H1 (cell line): ENCODE measurements at regions not wholly inside any gene's neighbourhood (a gene's known extent, or its start where the extent isn't known, plus 50 kb on each side); places are given as distances from the start of the nearest gene placed in this dataset.

ENCODE experiments used
- CTCF ChIA-PET: fragments of 300-600 bp; sonication (Branson Sonifier 250); formaldehyde crosslinking; loops from one replicate; lab custom pipeline; 2021; ENCODE audit not compliant: partially characterized antibody; lab: Charles Lee
- POLR2A ChIA-PET: fragments of 300-600 bp; sonication (Branson Sonifier 250); formaldehyde crosslinking; loops from one replicate; lab custom pipeline; 2021; ENCODE audit warnings: inconsistent platforms; ENCODE audit not compliant: partially characterized antibody; lab: Charles Lee
- DNase-seq, 2 experiments: peaks; one replicate each; pipeline versions ENCODE4 v3.0.0 to v3.0.0-alpha.2; 2010 to 2022; ENCODE audit warnings: low spot score in 2 of 2, low read depth in 1 of 2, mixed read lengths in 1 of 2
- FAIRE-seq: peaks from 2 replicates; lab custom pipeline; 2011; peaks lifted over from hg19 to GRCh38; lab: Jason Lieb, UNC
- H2AFZ ChIP-seq: 2 replicates; pipeline ENCODE4 v1.8.1; 2012; ENCODE audit warnings: low read length, inconsistent platforms
- H2AK5ac ChIP-seq: 2 replicates; pipeline ENCODE4 v1.6.1; 2013; ENCODE audit warnings: low read depth, low read length
- H2BK120ac ChIP-seq: replicated peaks from 2 replicates; pipeline ENCODE3; 2013; ENCODE audit warnings: low read depth, low read length, inconsistent platforms
- H2BK12ac ChIP-seq: 2 replicates; pipeline ENCODE4 v1.6.1; 2013; ENCODE audit warnings: low read depth, low read length
- H2BK15ac ChIP-seq: 2 replicates; pipeline ENCODE4 v1.6.1; 2013; ENCODE audit warnings: low read length
- H2BK20ac ChIP-seq: 2 replicates; pipeline ENCODE4 v1.6.1; 2013; ENCODE audit warnings: low read length
- H2BK5ac ChIP-seq: 2 replicates; pipeline ENCODE4 v1.6.1; 2013; ENCODE audit warnings: low read depth, low read length
- H3K14ac ChIP-seq: 2 replicates; pipeline ENCODE4 v1.6.1; 2013; ENCODE audit warnings: inconsistent platforms; ENCODE audit not compliant: insufficient read length
- H3K18ac ChIP-seq: 2 replicates; pipeline ENCODE4 v1.6.1; 2013; ENCODE audit warnings: low read length; ENCODE audit errors: extremely low read depth
- H3K23ac ChIP-seq: 2 replicates; pipeline ENCODE4 v1.6.1; 2013; ENCODE audit warnings: inconsistent platforms; ENCODE audit not compliant: insufficient read length
- H3K23me2 ChIP-seq: 2 replicates; pipeline ENCODE4 v1.6.1; 2013; ENCODE audit warnings: low read depth, low read length
- H3K27ac ChIP-seq: 2 replicates; pipeline ENCODE4 v1.6.1; 2011; ENCODE audit warnings: low read depth, low read length, inconsistent platforms
- H3K27me3 ChIP-seq, 4 experiments: replicated peaks in 1 of 4; 1 replicate in 1 of 4; 2 replicates in 3 of 4; pipeline versions ENCODE4 v1.6.1 to v1.8.1; 2011 to 2013; ENCODE audit warnings: low read length in 3 of 4, mild to moderate bottlenecking in 3 of 4, inconsistent platforms in 2 of 4, mixed read lengths in 2 of 4, moderate library complexity in 1 of 4; ENCODE audit not compliant: control insufficient read depth in 3 of 4, insufficient read depth in 3 of 4; ENCODE audit errors: extremely low read depth in 1 of 4
- H3K36me3 ChIP-seq, 4 experiments: 2 replicates each; pipeline versions ENCODE4 v1.6.1 to v1.8.1; 2011 to 2013; ENCODE audit warnings: mild to moderate bottlenecking in 4 of 4, low read length in 3 of 4, moderate library complexity in 2 of 4, control low read depth in 1 of 4, inconsistent platforms in 1 of 4; ENCODE audit not compliant: insufficient read depth in 4 of 4, control insufficient read depth in 2 of 4
- H3K4ac ChIP-seq: replicated peaks from 2 replicates; pipeline ENCODE3; 2013; ENCODE audit warnings: low read length, low read depth, mixed read lengths, inconsistent platforms; ENCODE audit not compliant: insufficient read length
- H3K4me1 ChIP-seq, 4 experiments: replicated peaks in 1 of 4; 1 replicate in 1 of 4; 2 replicates in 3 of 4; pipeline versions ENCODE4 v1.6.1 to v1.8.1; 2011 to 2013; ENCODE audit warnings: low read length in 3 of 4, inconsistent platforms in 2 of 4, mixed read lengths in 1 of 4; ENCODE audit not compliant: insufficient read depth in 4 of 4, control insufficient read depth in 3 of 4
- H3K4me2 ChIP-seq, 2 experiments: 2 replicates each; pipeline versions ENCODE4 v1.6.1 to v1.8.1; 2011 to 2013; ENCODE audit warnings: low read depth in 2 of 2, low read length in 2 of 2, control low read depth in 1 of 2, inconsistent platforms in 1 of 2, mild to moderate bottlenecking in 1 of 2; ENCODE audit not compliant: insufficient read depth in 1 of 2
- H3K4me3 ChIP-seq, 4 experiments: fragments of 200-600, 300-600 bp in 1 of 4; sonication (generic), shearing (Covaris generic), sonication (Bioruptor Twin) in 1 of 4; 2 replicates each; pipeline versions ENCODE4 v1.5.1 to v1.8.1; 2011 to 2016; ENCODE audit warnings: low read length in 4 of 4, low read depth in 3 of 4, control low read depth in 2 of 4, inconsistent platforms in 2 of 4, mild to moderate bottlenecking in 2 of 4, mixed read lengths in 1 of 4, moderate library complexity in 1 of 4; ENCODE audit not compliant: insufficient read depth in 2 of 4; ENCODE audit errors: extremely low read depth in 1 of 4
- H3K56ac ChIP-seq: replicated peaks from 2 replicates; pipeline ENCODE3; 2013; ENCODE audit warnings: low read depth, mild to moderate bottlenecking, mixed read lengths, low read length, inconsistent platforms; ENCODE audit not compliant: insufficient read length
- H3K79me1 ChIP-seq: 2 replicates; pipeline ENCODE4 v1.6.1; 2013; ENCODE audit warnings: low read depth, low read length, control low read depth
- H3K79me2 ChIP-seq, 2 experiments: 2 replicates each; pipeline versions ENCODE4 v1.6.1 to v1.8.1; 2012 to 2013; ENCODE audit warnings: low read length in 2 of 2, mild to moderate bottlenecking in 2 of 2, inconsistent platforms in 1 of 2; ENCODE audit not compliant: insufficient read depth in 2 of 2, control insufficient read depth in 1 of 2
- H3K9ac ChIP-seq, 4 experiments: replicated peaks in 1 of 4; 1 replicate in 1 of 4; 2 replicates in 3 of 4; pipeline versions ENCODE4 v1.6.1 to v1.8.1; 2011 to 2013; ENCODE audit warnings: low read depth in 3 of 4, low read length in 3 of 4, control low read depth in 2 of 4, mild to moderate bottlenecking in 2 of 4, moderate library complexity in 2 of 4, inconsistent platforms in 1 of 4; ENCODE audit errors: extremely low read depth in 1 of 4
- H3K9me3 ChIP-seq, 2 experiments: 2 replicates each; pipeline versions ENCODE4 v1.6.1 to v1.8.1; 2012 to 2013; ENCODE audit warnings: mild to moderate bottlenecking in 2 of 2, moderate library complexity in 2 of 2, control low read depth in 1 of 2, inconsistent platforms in 1 of 2, low read depth in 1 of 2, low read length in 1 of 2, mixed read lengths in 1 of 2; ENCODE audit not compliant: insufficient read depth in 2 of 2
- H4K20me1 ChIP-seq, 2 experiments: replicated peaks in 1 of 2; 2 replicates each; pipeline versions ENCODE3 to v1.8.1; 2011 to 2013; ENCODE audit warnings: inconsistent platforms in 2 of 2, low read length in 2 of 2, mild to moderate bottlenecking in 1 of 2; ENCODE audit not compliant: insufficient read depth in 2 of 2, control insufficient read depth in 1 of 2
- H4K5ac ChIP-seq: 2 replicates; pipeline ENCODE4 v1.6.1; 2013; ENCODE audit warnings: low read length, low read depth, mixed read lengths, inconsistent platforms; ENCODE audit not compliant: insufficient read length
- H4K8ac ChIP-seq: 2 replicates; pipeline ENCODE4 v1.8.0; 2013; ENCODE audit warnings: mild to moderate bottlenecking, moderate library complexity, low read length, inconsistent platforms; ENCODE audit not compliant: insufficient read depth; ENCODE audit errors: extremely low read depth
- H4K91ac ChIP-seq: replicated peaks from 2 replicates; pipeline ENCODE3; 2013; ENCODE audit warnings: low read length, mixed read lengths, inconsistent platforms; ENCODE audit not compliant: insufficient read length
- ASH2L ChIP-seq: fragments of 200-600, 300-600 bp; sonication (generic); IDR thresholded peaks from one replicate; pipeline ENCODE4 v1.7.1; 2017; ENCODE audit warnings: low read length
- CBX8 ChIP-seq: fragments of 300-800, 300-1000 bp; sonication (generic); IDR thresholded peaks from 2 replicates; pipeline ENCODE4 v1.7.1; 2016; ENCODE audit warnings: low read depth, low read length, borderline replicate concordance
- GABPA ChIP-seq: IDR thresholded peaks from 2 replicates; pipeline ENCODE4 v1.6.1; 2011; ENCODE audit warnings: mild to moderate bottlenecking, low read length, moderate library complexity, borderline replicate concordance; ENCODE audit not compliant: insufficient read depth
- GTF2F1 ChIP-seq: IDR thresholded peaks from 2 replicates; pipeline ENCODE4 v1.6.1; 2012; ENCODE audit warnings: low read depth, low read length, improper control_type of control experiment, borderline replicate concordance
- KDM5A ChIP-seq: fragments of 200-600 bp; IDR thresholded peaks from 2 replicates; pipeline ENCODE4 v1.7.1; 2012; ENCODE audit warnings: mild to moderate bottlenecking, low read length, inconsistent platforms, mixed read lengths
- RFX5 ChIP-seq: IDR thresholded peaks from 2 replicates; pipeline ENCODE4 v1.6.1; 2011; ENCODE audit warnings: low read depth, low read length, improper control_type of control experiment, borderline replicate concordance
- SAP30 ChIP-seq: fragments of 300-600 bp; sonication (generic); IDR thresholded peaks from 2 replicates; pipeline ENCODE4 v1.7.1; 2012; ENCODE audit warnings: low read length, moderate library complexity, mild to moderate bottlenecking, inconsistent platforms; ENCODE audit not compliant: insufficient read depth, insufficient replicate concordance
- SIRT6 ChIP-seq: IDR thresholded peaks from one replicate; pipeline ENCODE4 v1.7.1; 2012; ENCODE audit warnings: low read length, inconsistent platforms
- SP4 ChIP-seq: IDR thresholded peaks from 2 replicates; pipeline ENCODE4 v1.6.1; 2012; ENCODE audit warnings: low read length, inconsistent platforms
- ZNF274 ChIP-seq: IDR thresholded peaks from 2 replicates; pipeline ENCODE4 v1.7.0; 2012; ENCODE audit warnings: low read length, borderline replicate concordance; ENCODE audit errors: extremely low read depth
- WGBS, 2 experiments: shearing (Covaris generic) in 1 of 2; methylation state at CpG; one replicate each; pipeline versions ENCODE4 v1.1.6 to v1.1.7; 2013 to 2015; ENCODE audit warnings: low lambda C conversion rate in 2 of 2, mixed read lengths in 2 of 2, inconsistent platforms in 1 of 2, low coverage in 1 of 2, missing lambda C conversion rate in 1 of 2; ENCODE audit not compliant: insufficient replicate concordance in 2 of 2, insufficient coverage in 1 of 2, insufficient read length in 1 of 2; ENCODE audit errors: extremely low coverage in 1 of 2, missing lambda C conversion rate in 1 of 2; 5-methylcytosine and 5-hydroxymethylcytosine counted together
- TF ChIP-seq, protein P1 (sequence below), 3 experiments: IDR thresholded peaks; 1 replicate in 2 of 3; 2 replicates in 1 of 3; pipeline versions ENCODE4 v1.5.1 to v1.6.1; 2011; ENCODE audit warnings: low read length in 3 of 3, mild to moderate bottlenecking in 3 of 3, inconsistent platforms in 2 of 3, low read depth in 1 of 3, moderate library complexity in 1 of 3; ENCODE audit not compliant: insufficient read depth in 1 of 3; ENCODE audit errors: control extremely low read depth in 1 of 3

- no peak overlapping the region for H3K56ac ChIP-seq
- H3K4me2 ChIP-seq: no peak overlapping the region
- CTCF ChIA-PET: no interaction called here
- WGBS, 2 experiments: 89% methylated on average over 2 of the region's 2 CpGs; no CpG with 5 or more reads in 1 of the 2 experiments
- H3K4me1 ChIP-seq: no peaks in the 10 kb centered on the region
- H2BK12ac ChIP-seq: no peak overlapping the region
- H3K27me3 ChIP-seq: no peaks in the 10 kb centered on the region
- H2AFZ ChIP-seq: no peak overlapping the region
- no peak overlapping the region for H3K4ac ChIP-seq
- no peaks in the 10 kb centered on the region for H3K79me2 ChIP-seq
- no peak overlapping the region for H3K18ac ChIP-seq
- no peak overlapping the region for H2BK5ac ChIP-seq
- no peaks in the 10 kb centered on the region for H3K36me3 ChIP-seq
- H4K8ac ChIP-seq: no peak overlapping the region
- no peaks in the 10 kb centered on the region for H3K9me3 ChIP-seq
- H3K14ac ChIP-seq: no peak overlapping the region
- H3K27ac ChIP-seq: no peak overlapping the region
- H4K20me1 ChIP-seq: no peaks in the 10 kb centered on the region
- no peaks in the 10 kb centered on the region for H3K79me1 ChIP-seq
- H2BK20ac ChIP-seq: no peak overlapping the region
- H3K23ac ChIP-seq: no peak overlapping the region
- FAIRE-seq (no peak), DNase-seq (no peak)
- H3K23me2 ChIP-seq: no peaks in the 10 kb centered on the region
- H2BK15ac ChIP-seq: no peak overlapping the region
- no peak overlapping the region for H2AK5ac ChIP-seq
- POLR2A ChIA-PET: no interaction called here
- no peak overlapping the region for H4K91ac ChIP-seq
- H3K9ac ChIP-seq: no peak overlapping the region
- no peak overlapping the region for H4K5ac ChIP-seq
- TF ChIP-seq SP4: no peak
- TF ChIP-seq CBX8: no peak
- no peak for TF ChIP-seq SIRT6
- TF ChIP-seq, protein P1, sequence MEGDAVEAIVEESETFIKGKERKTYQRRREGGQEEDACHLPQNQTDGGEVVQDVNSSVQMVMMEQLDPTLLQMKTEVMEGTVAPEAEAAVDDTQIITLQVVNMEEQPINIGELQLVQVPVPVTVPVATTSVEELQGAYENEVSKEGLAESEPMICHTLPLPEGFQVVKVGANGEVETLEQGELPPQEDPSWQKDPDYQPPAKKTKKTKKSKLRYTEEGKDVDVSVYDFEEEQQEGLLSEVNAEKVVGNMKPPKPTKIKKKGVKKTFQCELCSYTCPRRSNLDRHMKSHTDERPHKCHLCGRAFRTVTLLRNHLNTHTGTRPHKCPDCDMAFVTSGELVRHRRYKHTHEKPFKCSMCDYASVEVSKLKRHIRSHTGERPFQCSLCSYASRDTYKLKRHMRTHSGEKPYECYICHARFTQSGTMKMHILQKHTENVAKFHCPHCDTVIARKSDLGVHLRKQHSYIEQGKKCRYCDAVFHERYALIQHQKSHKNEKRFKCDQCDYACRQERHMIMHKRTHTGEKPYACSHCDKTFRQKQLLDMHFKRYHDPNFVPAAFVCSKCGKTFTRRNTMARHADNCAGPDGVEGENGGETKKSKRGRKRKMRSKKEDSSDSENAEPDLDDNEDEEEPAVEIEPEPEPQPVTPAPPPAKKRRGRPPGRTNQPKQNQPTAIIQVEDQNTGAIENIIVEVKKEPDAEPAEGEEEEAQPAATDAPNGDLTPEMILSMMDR (IDR thresholded peaks at IDR 0.05; ENCODE audit: control extremely low read depth in 1 of 3, insufficient read depth in 1 of 3, low read depth in 1 of 3, low read length in 3 of 3): no peak
- no peak for TF ChIP-seq RFX5
- TF ChIP-seq ZNF274: no peak
- no peak for TF ChIP-seq KDM5A
- TF ChIP-seq SAP30: no peak
- TF ChIP-seq GTF2F1: no peak
- no peak for TF ChIP-seq ASH2L
- TF ChIP-seq GABPA: no peak
- no peak overlapping the region for H2BK120ac ChIP-seq
- no peak overlapping the region for H3K4me3 ChIP-seq
These were observed 1763.7 kb downstream of the EFNA5 start for GRCh38 chr5:105907016-105907415.
